A549 (cell line): ENCODE measurements at regions not wholly inside any gene's neighbourhood (a gene's known extent, or its start where the extent isn't known, plus 50 kb on each side); places are given as distances from the start of the nearest gene placed in this dataset.

Experiments used
- ATAC-seq, 2 experiments: fragments of 200-7000 bp in 1 of 2; fragments of >200 bp in 1 of 2; cut with Nextera tagmentation in 1 of 2; cut with Tn5 transposase in 1 of 2; 3 replicates each; pipeline versions ENCODE4 v1.8.0 to v1.9.1; 2018 to 2020; ENCODE audit warnings: mild to moderate bottlenecking in 1 of 2, moderate library complexity in 1 of 2
- CTCF ChIA-PET: fragments of 300-600 bp; sonication (Branson Sonifier 250); formaldehyde crosslinking; extraction: SDS; loops from one replicate; lab custom pipeline; 2021; ENCODE audit warnings: antibody characterized with exemption, inconsistent platforms; lab: Yijun Ruan, JAX
- POLR2A ChIA-PET: fragments of 350-600 bp; formaldehyde crosslinking; extraction: SDS; loops from one replicate; lab custom pipeline; 2021; ENCODE audit warnings: antibody characterized with exemption, inconsistent platforms; lab: Yijun Ruan, JAX
- DNase-seq, 2 experiments: peaks; one replicate each; pipeline versions ENCODE4 v3.0.0 to v3.0.0-alpha.2; 2011 to 2016; ENCODE audit warnings: low read depth in 1 of 2, low spot score in 1 of 2
- FAIRE-seq: peaks from 2 replicates; lab custom pipeline; 2011; peaks lifted over from hg19 to GRCh38; lab: Jason Lieb, UNC
- H3K27ac ChIP-seq, 2 experiments: fragments of >200 bp; sonication (Bioruptor Twin); formaldehyde crosslinking; 3 replicates each; pipeline ENCODE4 v1.5.1; 2016 to 2017
- H3K4me1 ChIP-seq: fragments of >200 bp; sonication (Bioruptor Twin); formaldehyde crosslinking; 3 replicates; pipeline ENCODE4 v1.6.1; 2016
- H3K4me2 ChIP-seq: fragments of >200 bp; sonication (Bioruptor Twin); formaldehyde crosslinking; 3 replicates; pipeline ENCODE4 v1.6.1; 2016
- H3K4me3 ChIP-seq: fragments of >200 bp; sonication (Bioruptor Twin); formaldehyde crosslinking; 3 replicates; pipeline ENCODE4 v1.5.1; 2016
- H3K9me3 ChIP-seq: fragments of >200 bp; sonication (Bioruptor Twin); formaldehyde crosslinking; 3 replicates; pipeline ENCODE4 v1.6.1; 2016
- ATOH8 ChIP-seq: fragments of 250-450 bp; sonication (Bioruptor Pico); IDR thresholded peaks from 2 replicates; pipeline ENCODE4 v1.5.0; 2020; ENCODE audit warnings: low read depth, mild to moderate bottlenecking, moderate library complexity
- BHLHE40 ChIP-seq: IDR thresholded peaks from 2 replicates; pipeline ENCODE4 v1.6.1; 2012; ENCODE audit warnings: low read depth, low read length, inconsistent platforms
- CBX2 ChIP-seq: fragments of 200-600 bp; sonication (generic); IDR thresholded peaks from 2 replicates; pipeline ENCODE4 v1.6.1; 2016; ENCODE audit warnings: low read depth, mild to moderate bottlenecking, borderline replicate concordance
- CBX8 ChIP-seq: fragments of 200-600 bp; sonication (generic); IDR thresholded peaks from 2 replicates; pipeline ENCODE4 v1.6.1; 2016
- CEBPB ChIP-seq, 2 experiments: fragments of >200 bp in 1 of 2; sonication (Bioruptor Twin) in 1 of 2; formaldehyde crosslinking in 1 of 2; IDR thresholded peaks; 2 replicates each; pipeline ENCODE4 v1.6.1; 2012 to 2016
- ELK1 ChIP-seq: fragments of 150-350 bp; IDR thresholded peaks from 2 replicates; pipeline ENCODE4 v1.6.1; 2014; ENCODE audit warnings: low read depth, mild to moderate bottlenecking, low read length
- EP300 ChIP-seq, 2 experiments: fragments of >200 bp; sonication (Bioruptor Twin); formaldehyde crosslinking; IDR thresholded peaks; 2 replicates in 1 of 2; 3 replicates in 1 of 2; pipeline ENCODE4 v1.6.1; 2016 to 2017
- ESRRA ChIP-seq: fragments of 150-350 bp; IDR thresholded peaks from 2 replicates; pipeline ENCODE4 v1.6.1; 2014; ENCODE audit warnings: mild to moderate bottlenecking, low read length, borderline replicate concordance
- GATA3 ChIP-seq: IDR thresholded peaks from 2 replicates; pipeline ENCODE4 v1.6.1; 2012; ENCODE audit warnings: borderline replicate concordance
- HDAC2 ChIP-seq: fragments of 200-600 bp; sonication (generic); IDR thresholded peaks from 2 replicates; pipeline ENCODE4 v1.6.1; 2016
- HEYL ChIP-seq: fragments of 250-450 bp; sonication (Bioruptor Pico); IDR thresholded peaks from 2 replicates; pipeline ENCODE4 v1.8.0; 2021; ENCODE audit warnings: mild to moderate bottlenecking, moderate library complexity
- HOXB13 ChIP-seq: fragments of 250-450 bp; sonication (Bioruptor Pico); IDR thresholded peaks from 2 replicates; pipeline ENCODE4 v1.5.0; 2020; ENCODE audit warnings: low read depth, mild to moderate bottlenecking, moderate library complexity
- HOXB5 ChIP-seq: fragments of 250-450 bp; sonication (Bioruptor Pico); IDR thresholded peaks from 2 replicates; pipeline ENCODE4 v1.5.0; 2020; ENCODE audit warnings: mild to moderate bottlenecking, moderate library complexity
- JUN ChIP-seq, 2 experiments: fragments of >200 bp; sonication (Bioruptor Twin); formaldehyde crosslinking; IDR thresholded peaks; 2 replicates in 1 of 2; 3 replicates in 1 of 2; pipeline ENCODE4 v1.6.1; 2016 to 2017
- JUNB ChIP-seq: fragments of >200 bp; sonication (Bioruptor Twin); formaldehyde crosslinking; IDR thresholded peaks from 2 replicates; pipeline ENCODE4 v1.6.1; 2016
- MAZ ChIP-seq: fragments of 150-350 bp; IDR thresholded peaks from 2 replicates; pipeline ENCODE4 v1.6.1; 2014; ENCODE audit warnings: antibody characterized with exemption, low read depth, low read length, borderline replicate concordance
- NPAS2 ChIP-seq: fragments of 250-450 bp; sonication (Bioruptor Pico); IDR thresholded peaks from 2 replicates; pipeline ENCODE4 v1.8.0; 2022; ENCODE audit warnings: mild to moderate bottlenecking, moderate library complexity, borderline replicate concordance
- NR3C1 ChIP-seq: fragments of >200 bp; sonication (Bioruptor Twin); formaldehyde crosslinking; IDR thresholded peaks from 3 replicates; pipeline ENCODE4 v1.6.1; 2017
- POLR2AphosphoS2 ChIP-seq: conservative IDR thresholded peaks from 2 replicates; pipeline ENCODE4 v1.6.1; 2012; ENCODE audit warnings: low read length, improper control_type of control experiment, inconsistent platforms
- RARB ChIP-seq: fragments of 250-450 bp; sonication (Bioruptor Pico); IDR thresholded peaks from 2 replicates; pipeline ENCODE4 v1.8.0; 2021; ENCODE audit warnings: mild to moderate bottlenecking, moderate library complexity
- RFX5 ChIP-seq: fragments of 450-650 bp; IDR thresholded peaks from 2 replicates; pipeline ENCODE4 v1.7.1; 2014; ENCODE audit warnings: antibody characterized with exemption, mild to moderate bottlenecking, moderate library complexity
- RNF2 ChIP-seq: fragments of 200-600 bp; sonication (generic); IDR thresholded peaks from 2 replicates; pipeline ENCODE4 v1.6.1; 2016; ENCODE audit warnings: low read depth, mild to moderate bottlenecking, antibody characterized with exemption, moderate library complexity, borderline replicate concordance
- TFCP2L1 ChIP-seq: fragments of 250-450 bp; sonication (Bioruptor Pico); IDR thresholded peaks from 2 replicates; pipeline ENCODE4 v1.5.0; 2021; ENCODE audit warnings: mild to moderate bottlenecking
- TP53 ChIP-seq: fragments of 250-450 bp; sonication (Bioruptor Pico); IDR thresholded peaks from 2 replicates; pipeline ENCODE4 v1.5.0; 2021; ENCODE audit warnings: mild to moderate bottlenecking, moderate library complexity
- WGBS: methylation state at CpG from one replicate; pipeline ENCODE4 v1.1.6; 2017; ENCODE audit errors: missing lambda C conversion rate; 5-methylcytosine and 5-hydroxymethylcytosine counted together
- TF ChIP-seq, protein P1 (sequence below): fragments of >200 bp; sonication (Bioruptor Twin); formaldehyde crosslinking; IDR thresholded peaks from 3 replicates; pipeline ENCODE4 v1.5.1; 2016
- TF ChIP-seq, protein P2 (sequence below): IDR thresholded peaks from 2 replicates; pipeline ENCODE4 v1.6.1; 2012

DNA sequence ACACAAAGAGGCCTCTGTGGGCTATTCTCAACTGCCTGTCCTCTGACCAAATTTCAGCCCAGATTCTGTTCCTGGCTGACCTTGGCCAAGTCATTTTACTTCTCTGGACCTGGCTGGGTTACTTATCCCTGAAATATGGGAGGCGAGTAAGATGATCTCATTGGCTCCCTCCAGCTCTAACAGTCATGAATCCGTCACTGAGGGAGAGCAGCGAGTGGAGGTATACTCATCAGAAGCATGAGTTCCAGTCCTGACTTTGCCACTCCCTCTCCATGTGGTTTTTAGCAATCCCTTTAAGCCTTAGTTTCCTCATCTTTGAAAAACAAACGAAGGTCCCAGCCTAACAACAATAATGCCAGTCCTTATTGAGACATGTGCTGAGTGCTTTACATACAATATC, 63.5 kb downstream of the CCDC185 start:
- FAIRE-seq (no peak), DNase-seq (no peak), ATAC-seq (no peak)
- ChIA-PET POLR2A (no interaction called here), CTCF (interaction anchor here (1.5 kb wide), 1 partner anchor 212 kb away, joined by 3 read pairs; no protein-coding TSS in a partner anchor)
- Histone ChIP-seq H3K27ac (no peak overlapping the region), H3K4me3 (no peak overlapping the region), H3K9me3 (no peaks in the 10 kb centered on the region), H3K4me2 (no peak overlapping the region), H3K4me1 (no peaks in the 10 kb centered on the region)
- TF ChIP-seq HDAC2 (no peak), RNF2 (no peak), CBX8 (no peak), BHLHE40 (no peak), JUNB (no peak), HOXB5 (no peak), GATA3 (no peak), TP53 (CRISPR knock-in tag) (no peak), ATOH8 (CRISPR knock-in tag) (no peak), NR3C1 (no peak), HOXB13 (CRISPR knock-in tag) (no peak), POLR2AphosphoS2 (no peak), HEYL (no peak)
- WGBS, result 30% methylated on average over 4 of the region's 4 CpGs

GRCh38 chr1:223460566-223461189, 67.5 kb downstream of the CCDC185 start:
- FAIRE-seq, result no peak
- ChIA-PET CTCF (interaction anchor here (0.9 kb wide), 1 partner anchor 337 kb away, joined by 3 read pairs; no protein-coding TSS in a partner anchor), POLR2A (no interaction called here)
- Histone ChIP-seq H3K4me2 (no peak overlapping the region), H3K27ac (no peak overlapping the region), H3K4me3 (no peak overlapping the region), H3K4me1 (no peaks in the 10 kb centered on the region), H3K9me3 (no peaks in the 10 kb centered on the region)
- TF ChIP-seq, protein P1, sequence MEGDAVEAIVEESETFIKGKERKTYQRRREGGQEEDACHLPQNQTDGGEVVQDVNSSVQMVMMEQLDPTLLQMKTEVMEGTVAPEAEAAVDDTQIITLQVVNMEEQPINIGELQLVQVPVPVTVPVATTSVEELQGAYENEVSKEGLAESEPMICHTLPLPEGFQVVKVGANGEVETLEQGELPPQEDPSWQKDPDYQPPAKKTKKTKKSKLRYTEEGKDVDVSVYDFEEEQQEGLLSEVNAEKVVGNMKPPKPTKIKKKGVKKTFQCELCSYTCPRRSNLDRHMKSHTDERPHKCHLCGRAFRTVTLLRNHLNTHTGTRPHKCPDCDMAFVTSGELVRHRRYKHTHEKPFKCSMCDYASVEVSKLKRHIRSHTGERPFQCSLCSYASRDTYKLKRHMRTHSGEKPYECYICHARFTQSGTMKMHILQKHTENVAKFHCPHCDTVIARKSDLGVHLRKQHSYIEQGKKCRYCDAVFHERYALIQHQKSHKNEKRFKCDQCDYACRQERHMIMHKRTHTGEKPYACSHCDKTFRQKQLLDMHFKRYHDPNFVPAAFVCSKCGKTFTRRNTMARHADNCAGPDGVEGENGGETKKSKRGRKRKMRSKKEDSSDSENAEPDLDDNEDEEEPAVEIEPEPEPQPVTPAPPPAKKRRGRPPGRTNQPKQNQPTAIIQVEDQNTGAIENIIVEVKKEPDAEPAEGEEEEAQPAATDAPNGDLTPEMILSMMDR, result no peak
- no peak for TF ChIP-seq CBX2
- WGBS, result 13% methylated on average over 4 of the region's 4 CpGs
- ATAC-seq, result no peak
- no peak for DNase-seq

DNA sequence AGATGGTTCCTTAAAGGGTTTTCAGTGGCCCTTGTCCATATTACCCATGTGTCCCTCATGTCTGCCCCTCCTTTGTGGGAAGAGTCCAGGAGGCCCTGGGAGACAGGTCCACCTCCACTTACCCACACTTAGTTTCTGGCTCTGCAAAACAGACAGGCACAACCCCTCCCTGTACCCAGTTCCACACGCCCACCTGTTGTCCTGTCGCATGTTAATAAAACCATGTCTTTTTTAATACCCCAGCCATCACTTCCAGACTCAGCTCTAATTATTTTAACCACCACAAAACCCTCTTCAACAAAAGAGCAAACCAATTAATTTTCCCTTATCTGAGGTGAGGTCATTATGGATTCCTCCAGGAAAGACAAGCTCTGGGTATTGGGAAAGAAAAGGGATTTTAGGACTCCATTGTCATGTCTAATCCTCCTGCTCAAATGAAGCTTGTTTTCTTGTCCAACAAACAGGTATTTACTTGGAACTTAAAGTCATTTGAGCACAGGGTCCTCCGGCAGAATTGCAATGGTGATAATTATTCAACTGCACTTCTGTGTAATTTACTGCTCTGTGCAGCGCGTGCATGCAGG, 68.9 kb downstream of the CCDC185 start:
- TF ChIP-seq TFCP2L1 (CRISPR knock-in tag) (no peak), CBX8 (no peak), ESRRA (no peak), EP300 (IDR thresholded peaks at IDR 0.05) (no peak), JUN (IDR thresholded peaks at IDR 0.05) (no peak), ATOH8 (CRISPR knock-in tag) (no peak), RARB (CRISPR knock-in tag) (no peak), HOXB5 (no peak), NPAS2 (no peak), HDAC2 (no peak), ELK1 (no peak), RFX5 (no peak), MAZ (no peak), CEBPB (IDR thresholded peaks at IDR 0.05) (no peak)
- TF ChIP-seq, protein P2, sequence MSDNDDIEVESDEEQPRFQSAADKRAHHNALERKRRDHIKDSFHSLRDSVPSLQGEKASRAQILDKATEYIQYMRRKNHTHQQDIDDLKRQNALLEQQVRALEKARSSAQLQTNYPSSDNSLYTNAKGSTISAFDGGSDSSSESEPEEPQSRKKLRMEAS, result no peak
- DNase-seq (no peak), ATAC-seq (no peak), FAIRE-seq (no peak)
- H3K9me3 ChIP-seq, result no peaks in the 10 kb centered on the region
- no peak overlapping the region for H3K4me3 ChIP-seq
- no peak overlapping the region for H3K27ac ChIP-seq
- H3K4me1 ChIP-seq, result no peaks in the 10 kb centered on the region
- POLR2A ChIA-PET, result no interaction called here
- CTCF ChIA-PET, result no interaction called here
- no peak overlapping the region for H3K4me2 ChIP-seq
- 92% methylated on average over 5 of the region's 5 CpGs for WGBS
